HG02884 (cell line): ENCODE measurements at regions not wholly inside any gene's neighbourhood (a gene's known extent, or its start where the extent isn't known, plus 50 kb on each side); places are given as distances from the start of the nearest gene placed in this dataset.
"Not testable (repeated sequence)": the region's sequence is repeated elsewhere in the genome, so short reads cannot be mapped to it uniquely, and the experiment has no call there.

Source experiments
- ATAC-seq: cut with Tn5 transposase; IDR thresholded peaks from one replicate; pipeline ENCODE4 v1.9.1; 2021; ENCODE audit warnings: mild to moderate bottlenecking, moderate library complexity; ENCODE audit not compliant: unreplicated experiment

DNA sequence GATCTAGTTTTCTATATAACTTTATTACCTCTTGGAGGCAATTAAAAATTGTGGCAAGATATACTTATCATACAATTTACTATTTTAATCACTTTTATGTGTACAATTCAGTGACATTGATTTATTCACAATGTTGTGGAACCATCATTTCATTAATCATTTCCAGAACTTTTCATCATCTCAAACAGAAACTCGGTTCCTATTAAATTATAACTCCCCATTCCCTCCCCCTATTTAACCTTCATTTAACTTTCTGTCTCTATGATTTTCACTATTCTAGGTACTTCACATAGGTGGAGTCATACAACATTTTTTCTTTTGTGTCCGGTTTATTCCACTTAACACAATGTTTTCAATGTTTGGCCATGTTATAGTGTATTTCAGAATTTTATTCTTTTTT, 252.8 kb downstream of the REEP3 start:
- no peak for ATAC-seq

DNA sequence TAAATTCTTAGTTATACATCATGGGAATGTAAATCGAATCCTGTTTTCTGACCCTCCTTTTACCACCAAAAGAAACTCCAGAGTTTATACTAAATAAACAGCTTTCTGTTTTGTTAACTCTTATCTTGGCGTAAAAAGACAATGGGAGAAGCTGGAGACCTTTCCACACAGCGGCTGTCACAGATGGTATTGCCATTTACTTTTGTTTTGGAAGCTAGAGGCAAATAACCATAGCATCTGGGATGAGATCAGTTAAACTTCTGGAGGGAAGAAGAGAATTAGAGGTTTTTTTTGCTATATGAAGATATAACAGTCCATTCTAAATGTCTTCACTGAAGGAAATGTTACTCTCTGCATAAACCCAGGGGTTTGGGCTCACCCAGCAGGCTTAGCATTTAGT, 258.9 kb downstream of the REEP3 start:
- ATAC-seq, result no peak

DNA sequence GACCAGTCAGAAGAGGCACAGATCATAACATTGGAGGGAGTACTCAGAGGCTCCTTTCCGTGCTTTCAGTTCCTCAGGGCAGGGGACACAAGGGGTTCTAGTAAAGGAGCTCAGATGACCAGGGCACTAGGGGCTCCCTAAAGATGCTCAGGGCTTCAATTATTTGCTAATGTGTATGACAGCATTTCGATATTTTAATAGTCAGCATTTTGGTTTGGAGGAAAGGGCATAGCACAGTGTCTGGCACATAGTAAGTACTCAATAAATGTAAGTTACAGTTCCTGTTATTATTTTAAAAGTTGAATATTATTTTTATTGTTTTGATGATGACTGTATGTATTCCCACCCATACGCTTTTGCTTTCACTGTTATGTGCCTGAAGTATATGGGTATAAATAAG, 260.0 kb downstream of the REEP3 start:
- no peak for ATAC-seq

DNA sequence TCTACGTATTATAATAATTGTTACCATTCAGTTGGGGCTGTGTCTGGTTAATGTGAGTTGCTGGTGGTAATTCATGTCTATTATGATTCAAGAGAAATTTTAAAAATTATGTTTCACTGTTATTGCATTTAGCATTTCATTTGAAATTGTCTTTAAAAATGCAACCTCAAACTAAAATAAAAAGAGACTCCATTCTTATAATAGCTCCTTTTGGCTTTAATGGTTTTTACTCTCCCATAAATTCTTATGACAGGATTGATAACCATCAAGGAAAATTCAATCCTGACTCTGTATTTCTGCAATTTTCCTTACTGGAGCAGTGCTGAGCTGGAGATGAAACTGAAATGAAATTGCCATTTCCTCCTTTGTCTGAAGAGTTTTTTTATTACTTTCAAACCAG, 262.7 kb downstream of the REEP3 start:
- no peak for ATAC-seq

DNA sequence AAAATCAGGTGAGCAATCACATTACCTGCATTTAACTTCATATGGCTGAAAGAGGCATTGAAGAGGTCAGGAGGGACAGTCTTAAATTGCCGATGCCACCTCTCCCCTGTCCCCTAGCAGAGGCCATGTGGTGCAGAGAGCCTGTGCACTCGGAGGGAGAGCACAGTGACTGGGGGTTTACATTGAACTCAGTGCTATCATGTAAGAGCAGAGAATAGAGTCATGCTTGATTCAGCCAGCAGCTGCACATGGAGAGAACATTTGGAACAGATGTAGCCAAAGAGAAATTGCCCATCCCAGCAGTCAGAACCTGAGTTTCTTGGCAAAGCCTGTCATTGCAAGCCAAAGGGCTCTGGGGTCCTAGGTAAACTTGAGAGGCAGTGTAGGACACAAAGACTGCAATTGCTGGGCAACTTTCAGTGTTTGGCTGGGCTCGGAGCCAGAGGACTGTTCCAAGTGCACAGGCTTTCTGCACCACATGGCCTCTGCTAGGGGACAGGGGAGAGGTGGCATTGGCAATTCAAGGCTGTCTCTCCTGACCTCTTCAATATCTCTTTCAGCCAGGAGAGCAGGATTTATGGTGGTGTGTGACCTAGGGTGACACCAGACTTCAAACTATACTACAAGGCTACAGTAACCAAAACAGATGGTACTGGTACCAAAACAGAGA, 267.1 kb downstream of the REEP3 start:
- ATAC-seq, result no peak

DNA sequence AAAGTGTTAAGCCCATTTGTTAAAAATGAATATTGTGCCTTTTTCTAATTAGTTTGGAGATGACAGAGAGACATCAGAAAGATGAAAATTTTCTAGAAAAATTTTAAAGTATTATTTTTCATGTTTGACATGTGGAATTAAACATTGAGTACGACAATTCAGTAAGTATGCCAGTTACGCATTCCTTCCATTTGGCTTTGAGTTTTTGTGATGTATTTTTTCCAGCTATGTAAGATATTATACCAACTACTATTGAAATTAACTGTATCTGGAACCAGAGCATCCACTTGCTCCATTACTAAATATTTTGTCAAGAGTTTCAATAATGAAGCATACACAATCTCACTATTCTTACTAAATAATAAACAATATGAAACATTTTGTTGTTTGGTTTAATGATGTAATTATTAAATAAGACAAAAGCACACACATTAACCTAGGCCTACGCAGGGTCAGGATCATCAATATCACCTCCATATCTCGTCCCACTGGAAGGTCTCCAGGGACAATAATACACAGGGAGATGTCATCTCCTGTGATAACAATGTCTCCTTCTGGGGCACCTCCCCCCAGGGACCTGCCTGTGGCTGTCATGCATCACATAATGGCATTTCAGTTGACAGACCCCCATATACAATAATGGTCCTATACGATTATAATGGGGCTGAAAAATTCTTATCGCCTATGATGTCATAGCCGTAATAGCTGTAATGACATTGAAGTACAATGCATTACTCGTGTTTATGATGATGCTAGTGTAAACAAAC, 274.1 kb downstream of the REEP3 start:
- no peak for ATAC-seq

DNA sequence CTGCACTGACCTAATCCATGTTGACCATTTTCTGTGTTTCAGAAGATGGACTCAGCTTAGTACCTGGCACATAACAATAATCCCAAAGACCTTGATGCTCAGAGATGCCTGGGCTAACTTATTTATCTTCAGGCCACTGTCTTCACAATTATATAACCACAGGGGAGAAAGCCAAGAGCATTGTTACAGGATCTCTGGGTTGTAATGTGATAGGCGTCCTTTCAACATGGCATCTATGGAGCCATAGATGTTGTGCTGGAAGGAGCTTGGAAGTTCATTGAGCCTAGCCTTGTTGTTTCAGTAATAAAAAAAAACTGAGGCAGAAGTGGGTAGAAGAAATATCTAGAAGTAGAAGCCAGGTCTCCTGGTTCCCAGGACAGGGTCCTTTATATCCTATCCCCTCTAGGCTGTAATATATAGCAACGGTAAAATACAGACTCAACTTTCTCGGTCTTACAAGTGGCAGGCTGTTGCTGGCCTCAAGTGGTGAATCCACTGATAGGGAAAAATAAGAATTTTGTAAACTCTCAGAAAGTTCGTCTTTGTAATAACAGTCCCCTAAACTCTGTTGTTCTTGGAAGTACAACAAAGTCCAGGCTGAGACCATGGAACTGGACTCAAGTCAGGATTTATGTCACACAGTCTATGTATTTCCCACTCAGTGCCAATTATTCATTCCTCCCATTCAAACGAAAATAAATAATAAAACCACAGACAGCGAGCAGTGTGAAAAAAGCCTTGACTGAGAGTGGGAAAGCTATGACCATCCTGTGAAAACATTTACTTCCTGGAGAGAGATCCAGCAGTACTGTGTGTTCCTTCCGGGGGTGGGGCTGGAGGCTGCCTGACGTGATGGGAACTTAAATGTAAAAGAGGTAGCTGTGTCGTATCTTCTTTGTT, 277.6 kb downstream of the REEP3 start:
- no peak for ATAC-seq

DNA sequence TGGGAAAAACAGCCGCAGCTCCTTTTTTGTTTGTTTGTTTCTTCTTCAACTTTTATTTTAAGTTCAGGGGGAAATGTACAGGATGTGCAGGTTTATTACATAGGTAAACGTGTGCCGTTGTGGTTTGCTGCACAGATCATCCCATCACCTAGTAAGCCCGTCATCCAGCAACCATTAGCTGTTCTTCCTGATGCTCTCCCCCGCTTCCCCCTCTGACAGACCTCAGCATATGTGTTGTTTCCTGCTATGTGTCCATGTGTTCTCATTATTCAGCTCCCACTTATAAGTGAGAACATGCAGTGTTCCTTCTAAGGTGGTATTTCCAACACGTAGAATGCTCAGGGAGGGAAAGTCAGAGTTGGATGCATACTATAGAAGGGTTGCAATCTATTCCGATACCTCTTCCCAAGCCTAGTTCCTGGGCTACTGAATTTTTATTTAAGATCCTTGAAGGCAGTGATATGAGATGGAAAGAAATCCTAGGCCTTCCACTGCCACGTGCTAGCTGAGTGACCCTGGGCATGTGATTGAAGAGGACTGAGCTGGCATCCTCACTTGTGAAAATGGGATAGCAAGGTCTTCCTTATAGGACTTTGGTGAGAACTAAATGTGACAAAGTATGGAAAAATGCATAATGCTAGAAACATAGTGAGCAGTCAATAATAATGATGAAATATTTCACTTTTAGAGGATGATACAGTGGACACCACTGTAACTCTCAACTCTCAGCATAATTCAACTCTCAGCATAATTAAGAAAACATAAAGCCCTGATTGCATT, 278.5 kb downstream of the REEP3 start:
- ATAC-seq, result no peak

DNA sequence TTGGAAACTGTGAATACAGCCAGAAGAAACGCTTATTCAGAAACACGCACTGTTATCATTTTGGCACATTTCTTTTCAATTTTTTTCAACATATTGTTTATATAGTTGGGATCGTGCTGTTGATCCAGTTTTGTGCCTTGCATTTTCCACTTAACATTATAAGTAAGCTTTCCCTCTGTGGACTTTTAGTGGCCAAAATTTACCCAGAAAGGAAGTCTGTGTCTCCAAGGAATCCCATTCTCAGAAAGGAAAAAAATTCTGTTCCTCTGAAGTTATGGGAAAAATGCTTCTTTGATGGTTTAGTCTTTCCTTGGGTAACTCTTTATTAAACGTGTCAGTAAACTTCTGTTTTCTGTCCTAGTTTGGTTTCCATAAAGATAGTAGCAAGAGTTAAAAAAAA, 280.0 kb downstream of the REEP3 start:
- ATAC-seq, result no peak

DNA sequence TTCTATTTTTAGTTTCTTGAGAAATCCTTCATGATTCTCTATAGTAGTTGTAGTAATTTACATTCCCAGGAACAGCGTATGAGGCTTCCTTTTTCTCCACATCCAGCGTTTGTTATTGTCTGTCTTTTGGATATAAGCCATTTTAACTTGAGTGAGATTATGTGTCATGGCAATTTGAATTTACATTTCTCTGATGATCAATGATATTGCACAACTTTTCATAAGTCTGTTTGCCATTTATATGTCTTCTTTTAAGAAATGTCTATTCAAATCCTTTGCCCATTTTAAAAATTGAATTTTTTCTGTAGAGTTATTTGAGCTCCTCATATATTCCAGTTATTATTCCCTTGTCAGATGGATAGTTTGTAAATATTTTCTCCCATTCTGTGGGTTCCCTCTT, 285.1 kb downstream of the REEP3 start:
- ATAC-seq, result no peak

DNA sequence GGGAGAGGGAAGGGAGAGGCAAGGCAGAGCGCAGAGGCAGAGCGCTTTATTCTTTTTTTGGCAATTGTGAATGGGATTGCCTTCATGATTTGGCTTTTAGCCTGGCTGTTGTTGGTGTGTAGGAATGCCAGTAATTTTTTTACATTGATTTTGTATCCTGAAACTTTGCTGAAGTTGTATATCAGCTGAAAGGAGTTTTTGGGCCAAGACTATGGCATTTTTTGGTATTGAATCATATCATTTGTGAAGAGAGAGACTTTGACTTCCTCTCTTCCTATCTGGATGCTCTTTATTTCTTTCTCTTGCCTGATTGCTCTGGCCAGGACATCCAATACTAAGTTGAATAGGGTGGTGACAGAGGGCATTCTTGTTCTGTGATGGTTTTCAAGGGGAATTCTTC, 291.3 kb downstream of the REEP3 start:
- no peak for ATAC-seq

DNA sequence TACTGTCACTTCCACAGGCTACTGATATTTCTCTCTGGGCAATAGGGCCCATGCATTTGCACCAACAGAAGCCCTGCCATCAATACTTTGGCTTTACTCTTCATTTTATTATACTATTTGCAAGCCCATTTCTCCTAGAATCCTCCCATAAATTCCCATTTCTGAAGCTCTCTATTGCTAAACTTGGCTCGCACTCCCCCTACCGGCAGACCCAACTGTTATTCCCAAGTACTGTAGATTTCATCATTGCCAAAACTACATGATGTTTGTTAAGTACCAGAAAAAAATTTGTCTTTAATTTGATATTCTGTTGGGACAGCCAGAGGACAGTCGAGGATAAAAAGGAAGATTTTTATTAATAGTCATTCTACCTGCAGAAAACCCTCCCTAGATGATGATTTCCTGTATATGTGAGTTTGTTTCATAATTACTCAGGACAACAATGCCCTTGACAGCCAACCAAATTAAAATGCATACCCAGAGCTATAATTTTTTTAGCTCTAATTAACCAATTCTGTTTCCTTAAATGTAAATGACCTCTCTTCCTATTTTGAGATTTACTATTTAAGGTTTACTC, 298.6 kb downstream of the REEP3 start:
- ATAC-seq, result no peak

DNA sequence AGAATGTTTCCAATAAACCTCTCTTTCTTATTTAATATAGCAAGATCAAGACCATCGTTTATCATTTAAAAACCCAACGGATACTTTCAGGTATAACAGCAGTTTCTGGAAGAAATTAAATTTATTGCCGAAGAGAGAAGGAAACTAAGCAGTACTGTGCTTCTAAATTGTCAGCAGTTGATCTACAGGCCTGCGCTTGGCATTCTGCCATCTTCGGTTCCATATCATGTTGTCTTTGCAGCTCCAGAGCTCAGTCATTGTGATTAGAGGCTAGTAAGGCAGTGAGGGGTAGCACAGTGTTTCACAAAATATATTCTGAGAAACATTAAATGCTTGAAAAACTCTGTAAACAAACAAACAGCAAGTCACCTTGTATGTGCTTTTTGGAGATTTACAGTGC, 301.3 kb downstream of the REEP3 start:
- no peak for ATAC-seq

DNA sequence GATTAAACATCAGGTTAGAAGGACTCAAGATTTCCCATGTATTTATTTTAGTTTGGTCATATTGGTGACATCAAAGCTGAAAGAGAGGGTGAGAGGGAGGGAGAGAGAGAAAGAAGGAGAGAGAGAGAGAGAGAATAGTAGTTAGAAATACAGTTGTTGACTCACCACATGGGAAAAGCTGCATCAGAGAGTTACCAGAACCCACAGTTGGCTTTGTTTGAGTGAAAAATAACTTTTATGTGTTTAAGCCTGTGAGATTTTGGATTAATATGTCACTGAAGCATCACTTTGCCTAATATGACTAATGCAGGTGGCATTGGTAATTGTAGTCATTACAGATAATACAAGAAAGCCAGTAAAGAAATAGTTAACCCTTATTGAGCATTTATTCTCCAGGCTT, 303.9 kb downstream of the REEP3 start:
- ATAC-seq, result no peak

DNA sequence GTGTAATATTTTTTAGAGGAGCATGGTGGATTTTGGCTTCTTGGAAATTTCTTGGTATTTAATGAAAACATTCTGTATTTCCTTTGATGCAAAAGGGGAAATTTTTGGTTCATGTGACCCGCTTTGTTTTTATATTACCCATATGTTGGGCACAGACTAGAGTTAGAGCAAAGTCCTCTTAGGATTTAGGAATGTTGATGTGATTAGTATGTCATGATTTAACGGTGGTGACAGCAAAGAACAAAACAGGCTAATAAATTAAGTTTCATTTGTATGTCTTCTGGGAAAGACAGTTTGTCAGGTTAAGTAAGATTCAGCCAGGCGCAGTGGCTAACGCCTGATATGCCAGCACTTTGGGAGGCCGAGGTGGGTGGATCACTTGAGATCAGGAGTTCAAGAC, 304.6 kb downstream of the REEP3 start:
- ATAC-seq, result no peak

DNA sequence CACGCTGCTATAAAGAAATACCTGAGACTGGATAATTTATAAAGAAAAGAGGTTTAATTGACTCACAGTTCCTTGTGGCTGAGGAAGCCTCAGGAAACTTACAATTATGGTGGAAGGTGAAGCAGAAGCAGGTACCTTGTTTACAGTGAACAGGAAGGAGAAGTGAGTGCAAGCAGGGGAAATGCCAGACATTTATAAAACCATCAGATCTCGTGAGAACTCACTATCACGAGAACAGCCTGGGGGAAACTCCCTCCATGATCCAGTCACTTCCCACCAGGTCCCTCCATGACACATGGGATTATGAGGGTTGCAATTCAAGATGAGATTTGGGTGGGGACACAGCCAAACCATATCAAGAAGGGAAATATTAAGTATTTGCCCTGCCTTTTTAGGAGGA, 305.8 kb downstream of the REEP3 start:
- not testable (repeated sequence) for ATAC-seq

DNA sequence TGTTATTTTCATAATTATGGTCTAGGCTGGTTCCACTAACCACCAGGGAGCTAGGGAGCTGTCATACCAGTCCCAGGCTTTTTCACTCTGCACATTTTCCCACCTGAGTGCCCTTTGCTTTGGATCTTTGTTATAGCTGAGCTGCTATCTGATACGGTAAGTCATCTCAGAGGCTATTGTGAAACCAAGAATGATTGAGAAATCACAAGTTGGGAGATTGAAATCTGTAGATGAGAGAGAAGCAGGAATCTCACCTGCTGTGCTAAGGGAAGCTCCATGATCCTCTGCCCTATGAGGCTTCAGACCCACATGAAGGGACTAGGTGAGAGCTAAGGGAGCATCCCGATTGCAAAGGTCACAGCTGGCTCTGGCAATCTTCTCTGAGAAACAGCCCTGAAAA, 307.8 kb downstream of the REEP3 start:
- ATAC-seq, result no peak

DNA sequence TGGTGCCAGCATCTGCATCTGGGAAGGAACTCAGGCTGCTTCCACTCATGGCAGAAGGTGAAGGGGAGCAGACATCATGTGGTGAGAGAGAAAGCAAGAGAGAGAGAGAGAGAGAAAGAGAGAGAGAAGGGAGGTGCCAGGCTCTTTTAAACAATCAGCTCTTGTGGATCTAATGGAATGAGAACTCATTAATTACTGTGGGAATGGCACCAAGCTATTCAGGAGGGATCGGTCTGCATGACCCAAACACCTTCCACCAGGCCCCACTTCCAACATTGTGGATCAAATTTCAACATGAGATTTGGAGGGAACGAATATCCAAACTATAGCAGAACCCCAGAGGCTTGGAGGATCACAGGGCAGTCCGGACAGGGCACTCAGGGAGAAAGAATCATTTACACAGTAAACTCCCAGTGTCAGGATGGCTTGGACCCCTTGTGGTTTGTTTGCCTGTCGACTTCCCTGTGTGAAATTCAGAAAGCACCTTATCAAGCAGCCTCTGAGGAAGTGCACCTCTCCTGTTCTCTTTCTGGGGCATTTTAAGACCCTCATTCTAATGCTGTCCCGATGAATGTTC, 308.5 kb downstream of the REEP3 start:
- ATAC-seq, result no peak

DNA sequence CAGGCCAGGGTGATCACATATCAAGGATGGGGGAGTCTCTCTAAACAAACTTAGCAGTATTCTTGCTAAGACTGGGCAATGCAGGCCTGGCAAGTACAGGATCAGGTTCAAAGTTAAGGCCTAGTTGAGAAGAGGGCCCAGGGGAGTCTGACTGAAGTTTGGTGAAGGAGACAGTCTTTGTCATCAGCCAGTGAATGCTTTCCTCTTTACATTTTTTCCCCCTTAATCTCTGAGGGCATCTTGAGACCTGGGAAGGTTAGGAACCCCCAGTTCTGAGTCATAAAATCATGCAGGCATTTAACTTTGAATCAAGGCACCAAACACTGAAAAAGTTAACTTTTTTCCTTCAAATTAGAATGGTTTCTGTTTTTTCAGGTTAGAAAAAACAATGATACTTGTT, 311.5 kb downstream of the REEP3 start:
- no peak for ATAC-seq

DNA sequence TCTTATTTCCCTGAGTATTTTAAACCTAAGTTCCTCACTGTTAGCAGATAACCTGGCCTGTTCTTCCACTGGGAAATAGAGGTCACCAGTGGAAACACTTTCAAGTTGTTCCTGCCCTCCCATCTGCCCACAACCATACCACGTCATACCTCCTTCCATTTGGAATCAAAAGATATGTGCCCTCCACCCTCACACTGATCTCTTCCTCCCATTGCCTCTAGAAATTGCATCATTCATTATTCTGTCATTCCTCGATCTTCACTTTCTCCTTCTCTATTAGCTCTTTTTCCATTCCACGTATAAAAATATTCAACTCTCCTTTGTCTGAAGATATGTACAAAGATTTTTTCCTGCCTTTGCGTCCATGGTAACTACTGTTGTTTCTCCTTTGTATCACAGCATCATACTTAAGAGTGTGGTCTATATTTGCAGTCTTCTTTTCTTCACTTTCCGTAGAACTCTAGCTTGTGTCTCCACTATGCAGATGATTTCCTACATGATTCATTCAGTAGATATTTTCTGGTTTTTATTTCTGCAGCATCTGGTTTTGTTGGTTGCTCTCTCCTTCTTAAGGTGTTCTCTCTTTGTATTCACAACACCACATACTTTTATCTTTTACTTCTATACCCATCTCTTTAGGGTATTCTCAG, 312.3 kb downstream of the REEP3 start:
- no peak for ATAC-seq
